UCSD-AML1 (cell line): ENCODE measurements at regions not wholly inside any gene's neighbourhood (a gene's known extent, or its start where the extent isn't known, plus 50 kb on each side); places are given as distances from the start of the nearest gene placed in this dataset.

Experiments
- DNase-seq: peaks from one replicate; lab custom pipeline; 2025; ENCODE audit not compliant: unreplicated experiment; lab: John Stamatoyannopoulos, UW

- DNase-seq, result no peak
These were observed 182.2 kb downstream of the FOXO1 start for GRCh38 chr13:40484101-40484800.

GRCh38 chr13:40484974-40485373 lies 181.5 kb downstream of the FOXO1 start:
- no peak for DNase-seq

GRCh38 chr13:40485611-40486517 lies 180.6 kb downstream of the FOXO1 start:
- DNase-seq, result no peak

GRCh38 chr13:40486518-40487163 lies 179.8 kb downstream of the FOXO1 start:
- DNase-seq, result no peak

GRCh38 chr13:40488869-40489391 lies 177.5 kb downstream of the FOXO1 start:
- no peak for DNase-seq

- no peak for DNase-seq
These were observed 176.2 kb downstream of the FOXO1 start for GRCh38 chr13:40490086-40490758.

GRCh38 chr13:40492511-40492910 lies 173.9 kb downstream of the FOXO1 start:
- no peak for DNase-seq

GRCh38 chr13:40494513-40494912 lies 171.9 kb downstream of the FOXO1 start:
- DNase-seq, result no peak

GRCh38 chr13:40494946-40495620 lies 171.4 kb downstream of the FOXO1 start:
- no peak for DNase-seq

- DNase-seq, result no peak
These were observed 170.8 kb downstream of the FOXO1 start for GRCh38 chr13:40495621-40496001.

- no peak for DNase-seq
These were observed 170.2 kb downstream of the FOXO1 start for GRCh38 chr13:40496035-40496810.

GRCh38 chr13:40498461-40498860 lies 168.0 kb downstream of the FOXO1 start:
- no peak for DNase-seq

GRCh38 chr13:40502236-40502635 lies 164.2 kb downstream of the FOXO1 start:
- DNase-seq, result no peak

GRCh38 chr13:40503011-40503410 lies 163.4 kb downstream of the FOXO1 start:
- DNase-seq, result no peak

- no peak for DNase-seq
These were observed 162.4 kb downstream of the FOXO1 start for GRCh38 chr13:40503966-40504591.

- no peak for DNase-seq
These were observed 161.8 kb downstream of the FOXO1 start for GRCh38 chr13:40504641-40505040.

- no peak for DNase-seq
These were observed 161.2 kb downstream of the FOXO1 start for GRCh38 chr13:40505196-40505595.
